NCI-H748 (cell line): ENCODE measurements at regions not wholly inside any gene's neighbourhood (a gene's known extent, or its start where the extent isn't known, plus 50 kb on each side); places are given as distances from the start of the nearest gene placed in this dataset.
"Not testable (repeated sequence)": the region's sequence is repeated elsewhere in the genome, so short reads cannot be mapped to it uniquely, and the experiment has no call there.

Source experiments
- DNase-seq: peaks from one replicate; lab custom pipeline; 2025; ENCODE audit not compliant: unreplicated experiment; lab: John Stamatoyannopoulos, UW

GRCh38 chr11:71383461-71383860, 64.7 kb downstream of the DHCR7 start:
- DNase-seq: no peak

DNA sequence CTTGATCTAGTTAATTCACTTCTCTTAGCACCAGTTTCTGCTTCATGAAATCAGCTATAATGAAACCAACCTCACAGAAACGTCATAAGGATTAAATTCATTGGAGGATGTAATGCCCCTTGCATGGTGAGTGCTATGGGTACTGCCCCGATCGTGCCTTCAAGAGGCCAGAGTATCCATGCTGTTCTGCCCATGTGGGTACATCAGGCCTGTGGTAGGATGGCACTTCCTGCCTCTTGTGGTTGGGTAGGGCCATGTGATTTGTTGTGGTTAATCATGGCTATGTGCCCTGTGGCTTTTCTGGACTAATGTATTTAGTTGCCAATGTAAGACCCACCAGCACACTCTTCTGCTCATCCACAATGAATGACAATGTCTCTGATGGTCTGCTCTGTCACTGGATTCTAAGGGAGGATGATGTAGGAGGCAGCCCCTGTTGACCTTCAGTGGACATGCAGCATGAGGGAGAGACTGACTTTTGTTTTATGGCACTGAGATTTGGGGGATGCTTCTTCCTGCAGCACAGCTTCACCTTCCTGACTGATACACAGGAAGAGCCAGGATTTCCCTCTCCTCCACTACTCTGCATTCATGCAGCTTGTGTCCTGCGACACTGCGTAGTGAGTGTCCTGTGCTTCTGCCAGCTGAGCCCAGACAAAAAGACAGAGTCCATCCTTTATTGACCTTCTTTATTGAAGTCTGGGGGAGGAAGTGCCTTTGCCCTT, 66.2 kb downstream of the DHCR7 start:
- DNase-seq: no peak

GRCh38 chr11:71379701-71380100, 68.5 kb downstream of the DHCR7 start:
- DNase-seq: peak; percentile 14

DNA sequence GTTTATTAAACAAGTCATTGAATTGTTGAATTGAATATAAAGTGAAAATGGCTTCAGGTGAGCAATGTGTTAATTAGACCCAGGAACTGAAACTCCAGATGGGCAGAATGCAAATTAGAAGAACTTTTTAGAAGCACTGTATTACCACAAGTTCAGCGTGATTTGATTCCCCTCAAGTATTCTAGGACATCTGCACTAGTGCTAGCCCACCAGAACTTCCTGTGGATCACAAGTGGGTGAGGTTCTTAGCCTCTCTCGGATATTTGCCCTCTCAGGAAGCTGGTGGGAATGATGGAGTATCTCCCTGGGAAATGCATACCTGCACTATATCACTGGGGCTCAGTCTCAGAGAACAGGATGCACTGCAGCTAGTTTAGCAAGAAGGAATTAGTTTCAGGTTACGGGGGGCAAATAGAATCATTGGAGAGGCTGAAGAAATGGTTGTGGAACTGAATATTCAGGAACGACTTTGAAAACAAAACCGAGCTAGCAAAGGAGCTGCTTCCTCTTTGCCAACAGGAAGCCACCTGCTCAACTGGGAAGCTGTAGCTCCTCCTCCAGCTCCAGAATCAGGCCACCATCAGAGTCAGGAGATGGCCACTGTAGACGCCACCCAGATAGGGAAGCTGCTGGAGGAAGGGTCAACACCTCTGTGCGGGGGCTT, 74.3 kb downstream of the DHCR7 start:
- no peak for DNase-seq

GRCh38 chr11:71372693-71373657, 75.2 kb downstream of the DHCR7 start:
- DNase-seq: no peak

DNA sequence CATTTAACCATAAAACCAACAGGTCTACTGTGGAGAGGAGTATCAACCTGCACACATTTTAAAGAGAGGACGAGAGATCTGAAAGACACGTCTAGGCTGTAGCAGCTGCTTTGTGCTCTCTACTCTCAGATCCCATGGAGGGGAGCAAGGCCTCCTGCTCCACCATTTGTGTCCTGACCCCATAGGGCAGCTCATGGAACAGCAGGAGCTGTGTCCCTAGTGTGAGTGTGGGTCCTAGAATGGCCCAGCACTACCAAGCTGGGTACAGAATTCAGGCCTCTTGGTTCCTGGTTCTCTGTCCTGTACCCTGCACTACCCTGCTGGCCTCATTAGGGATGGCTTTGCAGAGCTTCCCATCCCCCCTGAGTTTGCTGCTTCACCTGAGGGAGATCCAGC, 76.5 kb downstream of the DHCR7 start:
- DNase-seq: no peak

DNA sequence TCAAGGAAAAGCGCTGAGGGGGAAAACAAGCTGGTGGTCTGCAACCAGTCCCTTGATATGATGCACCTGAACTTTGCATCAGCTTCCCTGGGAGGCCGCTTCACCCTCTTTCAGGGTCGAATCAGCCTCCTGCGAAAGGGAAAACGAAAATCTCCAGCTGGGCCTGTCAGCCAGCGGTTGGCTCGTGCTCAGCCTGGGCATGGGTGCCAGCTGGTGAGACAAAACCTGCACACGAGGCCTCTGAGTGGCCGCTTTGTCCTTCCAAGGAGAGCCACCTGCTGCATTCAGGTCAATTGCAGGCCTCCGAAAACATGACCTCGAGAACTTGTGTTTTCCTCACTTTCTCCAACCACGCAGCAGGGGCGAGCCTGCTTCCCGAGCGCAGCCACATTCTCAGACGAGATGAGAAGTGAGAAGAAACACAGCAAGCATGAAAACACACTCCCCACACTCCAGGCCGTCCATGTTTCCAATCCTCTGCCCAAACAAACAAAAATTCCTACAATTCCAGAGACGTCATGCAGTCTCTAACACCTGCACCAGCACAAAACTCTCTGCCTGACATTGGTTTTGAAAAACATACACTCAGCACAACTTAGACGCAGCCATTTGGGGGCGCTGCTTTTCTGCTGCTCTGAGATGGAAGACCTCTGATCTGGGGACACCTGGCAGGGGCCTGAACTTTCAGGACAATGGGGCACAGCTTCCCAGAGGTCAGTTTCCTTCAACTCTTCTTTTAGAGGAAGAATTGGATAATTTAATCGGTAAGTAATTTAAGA, 77.1 kb downstream of the DHCR7 start:
- no peak for DNase-seq

DNA sequence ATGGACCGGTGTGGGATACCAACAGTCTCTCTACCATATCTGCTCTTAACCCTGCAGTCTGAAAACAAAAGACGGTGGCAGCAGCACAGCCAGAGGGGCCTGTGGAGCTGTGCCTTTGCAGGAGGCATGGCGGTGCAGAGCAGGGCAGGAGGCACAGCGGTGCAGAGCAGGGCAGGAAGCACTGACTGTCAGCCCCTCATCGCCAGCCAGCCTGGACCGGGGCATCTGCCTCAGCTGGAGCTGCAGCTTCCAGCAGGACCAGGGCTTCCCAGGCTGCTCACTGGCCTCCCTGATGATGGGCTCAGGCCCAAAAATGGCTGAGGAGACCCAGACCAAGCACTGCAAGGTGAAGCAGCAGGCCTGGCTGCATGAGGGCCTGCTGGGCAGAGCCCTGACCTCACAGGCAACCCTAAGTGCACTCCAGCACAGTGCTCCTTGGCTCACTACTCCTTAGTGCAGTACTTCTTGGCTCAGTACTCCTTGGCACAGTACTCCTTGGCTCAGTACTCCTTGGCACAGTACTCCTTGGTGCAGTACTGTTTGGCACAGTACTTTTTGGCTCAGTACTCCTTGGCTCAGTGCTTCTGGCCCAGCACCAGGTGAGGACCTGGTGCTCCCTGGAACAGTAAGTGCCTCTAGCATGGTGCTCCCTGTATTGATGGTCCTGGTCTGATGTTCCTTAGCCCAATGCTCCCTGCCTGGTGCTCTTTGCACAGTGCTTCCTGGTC, 78.0 kb downstream of the DHCR7 start:
- no peak for DNase-seq

DNA sequence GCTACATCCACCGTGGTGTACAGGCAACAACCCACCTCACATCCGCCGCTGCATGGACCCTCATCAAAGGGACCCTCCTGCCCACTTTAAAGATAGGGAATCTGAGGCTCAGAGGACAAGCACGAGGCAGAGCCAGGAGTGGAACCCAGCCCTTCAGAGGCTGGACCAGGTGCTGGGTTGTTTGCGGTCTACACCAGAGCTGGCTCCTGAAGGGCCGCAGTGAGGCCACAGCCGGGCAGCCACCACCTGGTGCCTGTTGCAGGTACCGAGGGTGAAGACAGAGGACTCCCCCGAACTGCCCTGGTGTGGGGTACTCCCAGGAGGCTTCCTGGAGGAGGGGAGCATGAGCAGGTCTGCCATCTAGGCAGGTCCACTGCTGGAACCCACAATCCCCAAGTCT, 78.8 kb downstream of the DHCR7 start:
- DNase-seq: no peak

GRCh38 chr11:71368966-71369365, 79.2 kb downstream of the DHCR7 start:
- DNase-seq: no peak

- DNase-seq: no peak
Measured at GRCh38 chr11:71367756-71368155, 80.4 kb downstream of the DHCR7 start.

DNA sequence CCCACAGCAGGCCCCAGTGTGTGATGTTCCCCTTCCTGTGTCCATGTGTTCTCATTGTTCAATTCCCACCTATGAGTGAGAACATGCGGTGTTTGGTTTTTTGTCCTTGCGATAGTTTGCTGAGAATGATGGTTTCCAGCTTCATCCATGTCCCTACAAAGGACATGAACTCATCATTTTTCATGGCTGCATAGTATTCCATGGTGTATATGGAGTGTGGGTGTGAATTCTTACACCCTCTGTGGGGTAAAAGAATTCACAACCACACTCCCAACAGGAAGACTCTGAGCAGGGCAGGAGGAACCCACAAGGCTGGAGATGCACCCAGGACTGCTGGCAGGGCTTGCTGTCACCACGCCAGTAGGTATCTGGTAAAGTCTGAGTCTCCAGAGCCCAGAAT, 80.9 kb downstream of the DHCR7 start:
- DNase-seq: not testable (repeated sequence)

DNA sequence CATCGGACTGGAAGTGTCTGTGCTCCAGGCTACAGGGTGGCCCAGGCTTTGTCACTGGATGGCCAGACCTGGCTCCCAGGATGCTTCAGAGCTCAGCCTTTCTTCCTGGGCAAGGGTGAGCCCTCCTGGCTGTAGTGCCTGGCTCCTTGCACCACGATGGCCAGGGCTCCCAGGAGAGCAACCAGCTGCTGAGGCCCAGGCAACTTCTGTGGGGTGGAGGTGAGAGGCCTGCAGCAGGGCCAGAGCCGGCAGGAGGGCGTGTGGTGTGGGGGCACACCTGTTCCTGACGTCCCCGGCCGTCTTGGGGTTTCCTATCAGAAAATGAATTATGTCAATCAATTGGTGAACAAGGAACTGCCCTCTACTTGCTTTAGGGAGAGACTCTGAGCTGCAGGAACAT, 82.1 kb downstream of the DHCR7 start:
- DNase-seq: no peak

DNA sequence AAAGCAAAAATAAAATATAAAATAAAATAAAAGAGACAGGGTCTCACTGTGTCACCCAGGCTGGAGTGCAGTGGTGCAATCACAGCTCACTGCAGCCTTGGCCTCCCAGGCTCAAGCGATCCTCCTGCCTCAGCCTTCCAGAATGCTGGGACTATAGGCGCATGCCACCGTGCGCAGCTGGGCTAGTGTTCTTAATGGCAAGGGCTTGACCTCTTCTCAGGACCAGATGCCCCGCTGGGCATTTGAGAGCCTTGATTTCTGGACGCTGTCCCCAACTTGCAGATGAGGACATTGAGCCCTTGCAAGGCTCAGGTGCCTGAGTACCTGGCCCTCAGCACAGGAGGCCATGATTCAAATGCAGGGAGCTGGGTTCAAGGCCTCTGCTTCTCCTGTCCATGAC, 82.6 kb downstream of the DHCR7 start:
- DNase-seq: no peak

- DNase-seq: no peak
Measured at GRCh38 chr11:71364806-71365205, 83.4 kb downstream of the DHCR7 start.

DNA sequence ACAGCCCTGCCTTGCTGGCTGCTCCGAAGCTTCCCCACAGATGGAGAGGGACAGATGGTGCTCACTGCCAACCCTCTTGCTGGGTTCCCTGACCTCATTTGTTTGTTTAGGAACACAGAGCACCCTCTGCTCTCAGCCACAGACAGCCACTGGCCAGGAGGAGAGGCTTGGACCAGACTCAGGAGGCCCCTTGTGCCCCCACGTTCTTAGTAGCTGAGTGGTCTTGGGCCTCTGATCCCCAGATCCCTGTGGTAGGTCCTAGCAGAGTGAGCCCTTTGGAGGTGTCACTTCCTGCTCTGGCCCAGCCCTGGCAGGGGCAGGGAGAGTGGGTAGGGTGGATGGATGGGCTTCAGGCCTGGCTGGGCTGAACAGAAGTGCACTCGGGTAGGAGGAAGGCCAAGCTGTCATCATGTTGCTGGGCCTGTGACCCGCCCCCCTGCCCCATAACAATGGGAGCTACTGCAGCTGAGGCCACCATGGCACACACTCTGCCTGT, 84.0 kb downstream of the DHCR7 start:
- DNase-seq: no peak

DNA sequence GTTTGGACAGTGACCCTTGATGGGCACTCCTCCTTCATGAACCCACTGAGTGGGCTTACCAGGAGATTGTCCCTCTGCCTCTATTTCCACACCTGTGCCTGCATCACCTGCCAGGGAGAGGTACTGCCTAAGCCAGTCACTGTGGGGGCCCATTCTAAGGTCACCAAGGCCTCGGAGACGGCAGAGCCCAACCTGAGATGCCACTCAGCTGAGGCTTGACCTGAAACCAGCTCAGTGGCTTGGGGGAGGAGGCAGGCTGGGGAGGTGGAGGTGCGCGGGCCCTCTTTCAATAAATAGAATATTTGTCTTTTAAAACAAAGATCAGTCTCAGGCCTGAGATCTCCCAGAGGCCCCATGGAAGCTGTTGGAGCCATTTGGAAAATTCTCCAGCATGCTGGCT, 84.5 kb downstream of the DHCR7 start:
- DNase-seq: no peak

DNA sequence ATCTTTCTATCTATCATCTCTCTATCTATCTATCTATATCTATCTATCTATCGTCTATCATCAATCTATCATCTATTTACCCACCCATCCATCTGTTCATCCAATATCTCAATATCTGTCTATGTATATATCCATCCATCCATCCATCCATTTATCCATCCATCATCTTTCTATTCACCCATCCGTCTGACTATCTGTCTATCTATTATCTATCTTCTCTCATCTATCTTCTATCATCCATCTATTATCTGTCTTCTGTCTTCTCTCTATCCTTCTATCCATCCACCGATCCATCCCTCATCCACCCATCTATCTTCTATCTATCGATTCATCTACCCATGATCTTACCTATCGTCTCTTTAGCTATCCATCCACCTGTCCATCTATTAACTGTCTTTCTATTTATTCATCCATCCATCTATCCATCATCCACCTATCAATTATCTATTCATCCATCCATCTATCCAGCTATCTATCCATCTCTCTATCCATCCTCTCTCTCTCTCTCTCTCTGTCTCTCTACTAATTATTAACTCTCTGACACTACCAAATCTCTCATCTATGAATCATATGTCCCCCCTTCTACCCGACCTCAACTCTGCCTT, 89.1 kb downstream of the DHCR7 start:
- DNase-seq: no peak

DNA sequence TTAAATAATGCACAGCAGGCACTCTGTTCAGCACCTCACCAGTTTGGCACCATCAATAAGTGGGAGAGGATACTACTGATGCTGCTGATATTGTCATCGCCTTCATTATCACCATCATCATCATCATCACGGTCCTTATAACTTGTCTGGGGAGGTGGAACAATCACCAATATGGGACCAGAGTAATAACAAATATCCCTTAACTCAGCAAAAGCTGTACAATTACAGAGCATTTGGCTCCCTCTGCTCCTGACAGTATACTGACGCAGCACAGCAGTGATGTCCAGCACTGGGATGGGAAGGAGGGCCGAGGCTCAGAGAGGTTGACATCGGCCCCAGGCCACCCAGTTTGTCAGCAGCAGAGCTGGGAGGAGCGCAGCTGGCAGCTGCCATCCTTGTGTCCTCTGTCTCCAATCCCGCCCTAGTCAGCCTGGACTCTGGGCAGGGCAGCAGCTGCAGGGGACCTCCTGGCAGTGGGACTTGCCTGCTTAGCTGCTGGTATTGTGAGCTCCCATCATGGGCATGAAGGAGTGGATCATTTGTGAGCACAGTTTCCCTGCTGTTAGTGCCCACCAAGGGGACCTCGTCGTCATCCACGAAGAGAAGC, 90.0 kb downstream of the DHCR7 start:
- DNase-seq: no peak
